Body of pancreas (tissue), 4 donors: ENCODE measurements at regions not wholly inside any gene's neighbourhood (a gene's known extent, or its start where the extent isn't known, plus 50 kb on each side); places are given as distances from the start of the nearest gene placed in this dataset.

ENCODE experiments used
- ATAC-seq: fragments of 150-250 bp; one replicate; pipeline ENCODE4 v1.9.1; 2016
- DNase-seq, 4 donors: peaks; one replicate each; pipeline ENCODE4 v3.0.0-alpha.2; 2019
- H3K27ac ChIP-seq, 4 donors: fragments of 200-600 bp; sonication (generic); 1 replicate in 3 of 4; 2 replicates in 1 of 4; pipeline versions ENCODE4 v1.5.1 to v1.6.1; 2016 to 2019; ENCODE audit warnings: mild to moderate bottlenecking in 1 of 4, mixed read lengths in 1 of 4, moderate library complexity in 1 of 4
- H3K27me3 ChIP-seq, 2 donors: fragments of 200-600 bp; sonication (generic); one replicate each; pipeline ENCODE4 v1.6.0; 2016; ENCODE audit warnings: mild to moderate bottlenecking in 1 of 2
- H3K36me3 ChIP-seq, 2 donors: fragments of 200-600 bp; sonication (generic); replicated peaks in 1 of 2; 2 replicates each; pipeline ENCODE4 v1.5.1; 2016; ENCODE audit warnings: low read depth in 2 of 2; ENCODE audit not compliant: insufficient read depth in 1 of 2
- H3K4me1 ChIP-seq: fragments of 200-600 bp; sonication (generic); one replicate; pipeline ENCODE4 v1.6.0; 2016
- H3K4me3 ChIP-seq, 2 donors: fragments of 200-600 bp; sonication (generic); 1 replicate in 1 of 2; 2 replicates in 1 of 2; pipeline ENCODE4 v1.5.1; 2016 to 2019
- H3K9me3 ChIP-seq, 3 donors: fragments of 200-600 bp; sonication (generic); 1 replicate in 2 of 3; 2 replicates in 1 of 3; pipeline ENCODE4 v1.5.1; 2016
- CTCF ChIP-seq, 7 experiments: fragments of 450-650 bp in 4 of 7; fragments of 200-600 bp in 3 of 7; sonication (generic) in 3 of 7; IDR thresholded peaks; one replicate each; pipeline ENCODE4 v1.5.1; 2016 to 2019; ENCODE audit warnings: antibody characterized with exemption in 7 of 7
- POLR2A ChIP-seq, 3 donors: fragments of 450-650 bp; IDR thresholded peaks; one replicate each; pipeline ENCODE4 v1.6.1; 2016; ENCODE audit warnings: antibody characterized with exemption in 3 of 3, mild to moderate bottlenecking in 2 of 3
- WGBS, 2 donors: methylation state at CpG; one replicate each; pipeline ENCODE4 v1.1.5; 2017; 5-methylcytosine and 5-hydroxymethylcytosine counted together
- intact Hi-C: fragments of 100-400 bp; cut with DNase I; formaldehyde crosslinking; loops from one replicate; pipeline ENCODE4 v1.15.1; 2023

GRCh38 chrX:2640436-2641150 is 50.5 kb upstream of the CD99 start:
- Histone ChIP-seq H3K27me3 (no peaks in the 10 kb centered on the region), H3K36me3 (no peaks in the 10 kb centered on the region), H3K4me1 (no peaks in the 10 kb centered on the region), H3K9me3 (no peaks in the 10 kb centered on the region), H3K4me3 (no peak overlapping the region), H3K27ac (no peak overlapping the region)
- TF ChIP-seq POLR2A (IDR thresholded peaks at IDR 0.05) (no peak), CTCF (IDR thresholded peaks at IDR 0.05) (no peak)
- no peak for ATAC-seq
- WGBS, 2 donors: 88 to 89% methylated on average over 19 of the region's 19 CpGs
- DNase-seq: no peak
- intact Hi-C loops: no loop called here

GRCh38 chrX:2638279-2638678 is 52.8 kb upstream of the CD99 start:
- no peaks in the 10 kb centered on the region for H3K9me3 ChIP-seq
- H3K36me3 ChIP-seq: no peaks in the 10 kb centered on the region
- TF ChIP-seq CTCF (IDR thresholded peaks at IDR 0.05): no peak
- TF ChIP-seq POLR2A (IDR thresholded peaks at IDR 0.05): no peak
- no peaks in the 10 kb centered on the region for H3K4me1 ChIP-seq
- intact Hi-C loops: no loop called here
- no peaks in the 10 kb centered on the region for H3K27me3 ChIP-seq
- ATAC-seq (no peak), DNase-seq (no peak)
- 80 to 91% methylated on average over 7 of the region's 7 CpGs for WGBS, 2 donors
- H3K4me3 ChIP-seq: no peak overlapping the region
- H3K27ac ChIP-seq: no peak overlapping the region

- DNase-seq (no peak), ATAC-seq (no peak)
- no peak overlapping the region for H3K27ac ChIP-seq
- no peak for TF ChIP-seq POLR2A (IDR thresholded peaks at IDR 0.05)
- no peak for TF ChIP-seq CTCF (IDR thresholded peaks at IDR 0.05)
- intact Hi-C loops: no loop called here
- H3K9me3 ChIP-seq: no peaks in the 10 kb centered on the region
- no peaks in the 10 kb centered on the region for H3K27me3 ChIP-seq
- WGBS, 2 donors: 88 to 89% methylated on average over 3 of the region's 3 CpGs
- no peaks in the 10 kb centered on the region for H3K36me3 ChIP-seq
- no peaks in the 10 kb centered on the region for H3K4me1 ChIP-seq
- H3K4me3 ChIP-seq: no peak overlapping the region
These were observed 55.8 kb upstream of the CD99 start for GRCh38 chrX:2635342-2635741.

- Histone ChIP-seq H3K36me3 (no peaks in the 10 kb centered on the region), H3K9me3 (no peaks in the 10 kb centered on the region), H3K4me1 (no peaks in the 10 kb centered on the region), H3K27me3 (no peaks in the 10 kb centered on the region), H3K4me3 (no peak overlapping the region), H3K27ac (peak overlapping the region in 1 of 4 donors; percentile 76)
- WGBS, 2 donors: 88 to 97% methylated on average over 9 of the region's 9 CpGs
- ATAC-seq (no peak), DNase-seq (no peak)
- intact Hi-C loops: no loop called here
- TF ChIP-seq CTCF (IDR thresholded peaks at IDR 0.05): no peak
- no peak for TF ChIP-seq POLR2A (IDR thresholded peaks at IDR 0.05)
These were observed 58.3 kb upstream of the CD99 start for GRCh38 chrX:2632533-2633504.
